Hippocampal formation (tissue), 2 donors: ENCODE measurements at regions not wholly inside any gene's neighbourhood (a gene's known extent, or its start where the extent isn't known, plus 50 kb on each side); places are given as distances from the start of the nearest gene placed in this dataset.

Source experiments
- DNase-seq, 2 donors: peaks; one replicate each; lab custom pipeline; 2025; lab: John Stamatoyannopoulos, UW

DNA sequence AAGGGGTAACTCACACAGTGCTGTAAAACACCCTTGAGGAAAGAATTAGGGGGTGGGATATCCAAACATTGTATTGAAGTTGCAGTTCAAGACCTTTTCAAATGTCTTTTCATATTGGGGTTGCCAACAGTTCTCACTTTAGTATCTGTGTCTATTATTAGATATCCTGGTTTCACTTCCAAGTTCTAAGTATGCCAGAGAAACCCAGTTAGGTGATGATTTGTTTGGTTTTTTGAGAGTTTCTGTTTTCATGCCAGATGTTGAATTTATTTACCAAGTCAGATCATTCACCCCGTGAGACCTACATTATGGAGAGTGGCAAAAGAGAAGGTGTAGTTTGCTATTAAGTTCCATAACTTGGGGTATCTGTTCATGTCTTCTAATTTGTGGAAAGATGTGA, 64.5 kb downstream of the C9orf152 start:
- no peak for DNase-seq

- DNase-seq, result no peak
Observed at GRCh38 chr9:110143950-110144545, 63.9 kb downstream of the C9orf152 start.

DNA sequence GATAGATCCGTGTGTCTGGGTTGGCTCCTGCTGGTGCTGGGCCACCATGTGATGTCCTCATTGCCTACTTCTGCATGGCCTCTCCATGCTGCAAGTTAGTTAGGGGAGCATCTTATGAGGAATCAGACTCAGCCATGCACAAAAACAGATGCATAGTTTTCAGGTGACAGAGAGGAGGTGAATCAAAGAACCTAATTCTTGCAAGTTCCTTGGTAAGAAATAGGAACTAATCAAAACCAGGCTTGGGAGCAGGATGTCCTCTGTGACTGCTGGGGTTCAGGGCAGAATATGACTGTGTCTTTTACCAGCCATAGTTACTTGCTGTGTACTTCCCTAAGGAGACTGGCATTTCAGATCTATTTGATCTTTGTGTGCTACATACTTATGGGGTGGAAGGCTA, 61.6 kb downstream of the C9orf152 start:
- DNase-seq, result no peak

DNA sequence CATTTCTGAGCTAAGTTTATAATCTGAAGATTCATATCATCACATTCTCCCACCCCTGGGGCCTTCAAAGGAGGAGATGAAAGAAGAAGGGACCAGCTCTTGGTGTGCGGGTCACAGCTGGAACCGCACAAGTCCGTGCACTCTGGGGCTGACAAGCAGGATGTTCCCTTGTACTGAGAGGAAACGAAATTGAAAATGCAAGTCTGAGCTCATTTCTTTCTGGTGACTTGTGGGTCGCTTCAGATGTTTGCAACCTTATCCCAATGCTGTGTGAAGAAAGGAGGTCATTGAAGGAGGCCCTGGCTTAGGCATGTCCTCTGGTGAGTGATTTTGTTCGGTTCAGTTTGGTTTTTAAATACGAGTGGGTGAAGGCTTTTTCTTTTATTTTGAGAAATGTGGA, 59.6 kb downstream of the C9orf152 start:
- DNase-seq, result no peak

GRCh38 chr9:110148891-110149290, 59.1 kb downstream of the C9orf152 start:
- no peak for DNase-seq
